AG09309 (cell line): ENCODE measurements at regions not wholly inside any gene's neighbourhood (a gene's known extent, or its start where the extent isn't known, plus 50 kb on each side); places are given as distances from the start of the nearest gene placed in this dataset.

Source experiments
- DNase-seq: peaks from one replicate; pipeline ENCODE4 v3.0.0-alpha.2; 2010; ENCODE audit warnings: low read depth
- H3K4me3 ChIP-seq: 2 replicates; pipeline ENCODE4 v1.5.1; 2011; ENCODE audit warnings: mild to moderate bottlenecking, low read depth, low read length, moderate library complexity; ENCODE audit not compliant: control insufficient read depth
- CTCF ChIP-seq: IDR thresholded peaks from 2 replicates; pipeline ENCODE4 v1.5.1; 2011; ENCODE audit warnings: mild to moderate bottlenecking, low read depth, low read length, inconsistent platforms; ENCODE audit not compliant: insufficient read depth, control insufficient read depth; ENCODE audit errors: missing control alignments

GRCh38 chr16:6148361-6148760, 1050.8 kb upstream of the EEF2KMT start:
- DNase-seq: no peak
- TF ChIP-seq CTCF: no peak
- H3K4me3 ChIP-seq: no peak overlapping the region

- TF ChIP-seq CTCF: no peak
- DNase-seq: no peak
- H3K4me3 ChIP-seq: no peak overlapping the region
These were observed 1049.4 kb upstream of the EEF2KMT start for GRCh38 chr16:6146874-6147425.

- TF ChIP-seq CTCF: no peak
- H3K4me3 ChIP-seq: no peak overlapping the region
- DNase-seq: no peak
These were observed 1048.8 kb upstream of the EEF2KMT start for GRCh38 chr16:6146356-6146755.

- H3K4me3 ChIP-seq: no peak overlapping the region
- TF ChIP-seq CTCF: no peak
- DNase-seq: no peak
These were observed 1046.9 kb upstream of the EEF2KMT start for GRCh38 chr16:6144463-6144862.

GRCh38 chr16:6143020-6143419, 1045.4 kb upstream of the EEF2KMT start:
- no peak for DNase-seq
- TF ChIP-seq CTCF: no peak
- no peak overlapping the region for H3K4me3 ChIP-seq

- no peak overlapping the region for H3K4me3 ChIP-seq
- TF ChIP-seq CTCF: no peak
- no peak for DNase-seq
These were observed 1035.5 kb upstream of the EEF2KMT start for GRCh38 chr16:6133009-6133557.
